Right hindlimb (tissue), 1 donor: ENCODE measurements at regions not wholly inside any gene's neighbourhood (a gene's known extent, or its start where the extent isn't known, plus 50 kb on each side); places are given as distances from the start of the nearest gene placed in this dataset.
"Not testable (repeated sequence)": the region's sequence is repeated elsewhere in the genome, so short reads cannot be mapped to it uniquely, and the experiment has no call there.

Experiments used
- DNase-seq: peaks from one replicate; pipeline ENCODE4 v3.0.0-alpha.2; 2018

- not testable (repeated sequence) for DNase-seq
Observed at GRCh38 chr1:206256935-206257334, 53.6 kb downstream of the SRGAP2 start.

- not testable (repeated sequence) for DNase-seq
Observed at GRCh38 chr1:206261473-206261872, 58.1 kb downstream of the SRGAP2 start.

- not testable (repeated sequence) for DNase-seq
Observed at GRCh38 chr1:206262424-206262823, 59.1 kb downstream of the SRGAP2 start.

- DNase-seq, result not testable (repeated sequence)
Observed at GRCh38 chr1:206264916-206265315, 61.6 kb downstream of the SRGAP2 start.

GRCh38 chr1:206271153-206271552 lies 67.8 kb downstream of the SRGAP2 start:
- DNase-seq, result not testable (repeated sequence)

GRCh38 chr1:206273104-206273503 lies 69.8 kb downstream of the SRGAP2 start:
- not testable (repeated sequence) for DNase-seq

GRCh38 chr1:206276143-206276542 lies 72.8 kb downstream of the SRGAP2 start:
- DNase-seq, result not testable (repeated sequence)

- DNase-seq, result not testable (repeated sequence)
Observed at GRCh38 chr1:206278683-206279082, 75.3 kb downstream of the SRGAP2 start.

- DNase-seq, result not testable (repeated sequence)
Observed at GRCh38 chr1:206280683-206281082, 77.3 kb downstream of the SRGAP2 start.

- not testable (repeated sequence) for DNase-seq
Observed at GRCh38 chr1:206281912-206282654, 78.7 kb downstream of the SRGAP2 start.

- not testable (repeated sequence) for DNase-seq
Observed at GRCh38 chr1:206285024-206285960, 82.0 kb downstream of the SRGAP2 start.

GRCh38 chr1:206287759-206288158 lies 84.4 kb downstream of the SRGAP2 start:
- not testable (repeated sequence) for DNase-seq

GRCh38 chr1:206288453-206288852 lies 85.1 kb downstream of the SRGAP2 start:
- DNase-seq, result not testable (repeated sequence)

GRCh38 chr1:206297145-206298031 lies 94.0 kb downstream of the SRGAP2 start:
- DNase-seq, result not testable (repeated sequence)

GRCh38 chr1:206298032-206298392 lies 94.7 kb downstream of the SRGAP2 start:
- DNase-seq, result not testable (repeated sequence)

GRCh38 chr1:206299181-206299791 lies 95.9 kb downstream of the SRGAP2 start:
- not testable (repeated sequence) for DNase-seq

GRCh38 chr1:206299942-206300341 lies 96.6 kb downstream of the SRGAP2 start:
- not testable (repeated sequence) for DNase-seq

GRCh38 chr1:206302056-206302455 lies 98.7 kb downstream of the SRGAP2 start:
- peak; percentile 13 for DNase-seq

GRCh38 chr1:206307442-206307841 lies 104.1 kb downstream of the SRGAP2 start:
- DNase-seq, result not testable (repeated sequence)

- DNase-seq, result not testable (repeated sequence)
Observed at GRCh38 chr1:206310948-206311347, 107.6 kb downstream of the SRGAP2 start.

- peak; percentile 69 for DNase-seq
Observed at GRCh38 chr1:206311611-206312273, 108.4 kb downstream of the SRGAP2 start.
